ENCODE measurements at regions not wholly inside any gene's neighbourhood (a gene's known extent, or its start where the extent isn't known, plus 50 kb on each side); places are given as distances from the start of the nearest gene placed in this dataset.

GRCh38 chr6:145506136-145506535 lies 229.2 kb downstream of the EPM2A start:
- no peak for DNase-seq (ENCODE audit: low read depth in 1 of 2, low spot score in 2 of 2)
- H3K27me3 ChIP-seq (replicated peaks): no peaks in the 10 kb centered on the region
- H3K4me1 ChIP-seq (replicated peaks): no peaks in the 10 kb centered on the region
- H3K4me3 ChIP-seq: no peak overlapping the region
- no peaks in the 10 kb centered on the region for H3K36me3 ChIP-seq
- H3K9me3 ChIP-seq (replicated peaks): no peaks in the 10 kb centered on the region
- H3K27ac ChIP-seq: no peak overlapping the region

GRCh38 chr6:145506565-145506964 lies 228.8 kb downstream of the EPM2A start:
- Histone ChIP-seq H3K27ac (no peak overlapping the region), H3K4me3 (no peak overlapping the region), H3K27me3 (replicated peaks) (no peaks in the 10 kb centered on the region), H3K36me3 (no peaks in the 10 kb centered on the region), H3K4me1 (replicated peaks) (no peaks in the 10 kb centered on the region), H3K9me3 (replicated peaks) (no peaks in the 10 kb centered on the region)
- DNase-seq (ENCODE audit: low read depth in 1 of 2, low spot score in 2 of 2): no peak

DNA sequence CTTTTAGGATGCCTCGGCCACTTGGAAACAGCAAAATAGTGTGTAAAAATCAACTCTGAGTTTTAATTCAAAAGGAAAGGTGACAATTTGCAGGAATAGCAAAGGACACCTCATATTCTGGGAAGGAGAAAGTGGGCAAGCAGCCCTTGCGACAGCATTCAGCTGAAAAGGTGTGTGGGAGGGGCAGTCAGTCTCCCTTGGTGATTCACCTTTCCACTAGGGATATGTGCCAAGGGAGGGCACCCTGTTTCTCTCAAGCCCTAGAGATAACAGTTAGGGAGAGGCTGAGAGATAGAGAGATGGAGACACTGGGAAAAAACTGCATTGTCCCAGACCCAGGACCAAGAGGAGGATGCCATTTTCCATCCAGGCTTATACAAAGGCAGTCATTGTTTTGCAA lies 228.1 kb downstream of the EPM2A start:
- DNase-seq (ENCODE audit: low read depth in 1 of 2, low spot score in 2 of 2): no peak
- no peak overlapping the region for H3K27ac ChIP-seq
- H3K27me3 ChIP-seq (replicated peaks): no peaks in the 10 kb centered on the region
- H3K36me3 ChIP-seq: no peaks in the 10 kb centered on the region
- no peaks in the 10 kb centered on the region for H3K9me3 ChIP-seq (replicated peaks)
- no peaks in the 10 kb centered on the region for H3K4me1 ChIP-seq (replicated peaks)
- no peak overlapping the region for H3K4me3 ChIP-seq

DNA sequence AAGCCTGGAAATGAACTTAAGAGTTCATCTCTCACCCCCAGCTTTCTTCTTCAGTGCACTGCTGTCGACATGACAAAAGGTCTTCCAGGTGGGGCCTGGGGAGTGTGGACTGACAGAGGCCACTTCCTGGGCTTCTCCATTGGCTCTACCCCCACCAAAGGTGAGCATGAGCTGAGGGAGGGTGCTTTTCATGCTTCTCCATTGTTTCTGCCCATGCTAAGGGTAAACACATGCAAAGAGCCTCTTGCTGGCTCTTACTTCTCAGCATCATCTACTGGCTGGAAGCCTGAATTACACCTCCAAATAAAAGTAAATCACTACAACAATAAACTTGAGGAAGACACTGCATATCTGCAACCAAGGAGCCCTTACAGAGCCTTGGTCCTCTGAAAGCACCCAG lies 227.2 kb downstream of the EPM2A start:
- no peak for DNase-seq (ENCODE audit: low read depth in 1 of 2, low spot score in 2 of 2)
- Histone ChIP-seq H3K9me3 (replicated peaks) (no peaks in the 10 kb centered on the region), H3K4me3 (no peak overlapping the region), H3K36me3 (no peaks in the 10 kb centered on the region), H3K27me3 (replicated peaks) (no peaks in the 10 kb centered on the region), H3K4me1 (replicated peaks) (no peaks in the 10 kb centered on the region), H3K27ac (no peak overlapping the region)

GRCh38 chr6:145517492-145517891 lies 217.8 kb downstream of the EPM2A start:
- no peak overlapping the region for H3K4me3 ChIP-seq
- H3K9me3 ChIP-seq (replicated peaks): no peaks in the 10 kb centered on the region
- no peaks in the 10 kb centered on the region; the same call in 1 of the 2 replicates for H3K27me3 ChIP-seq (replicated peaks)
- no peak overlapping the region for H3K27ac ChIP-seq
- no peaks in the 10 kb centered on the region for H3K4me1 ChIP-seq (replicated peaks)
- no peaks in the 10 kb centered on the region for H3K36me3 ChIP-seq
- DNase-seq (ENCODE audit: low read depth in 1 of 2, low spot score in 2 of 2): no peak

- Histone ChIP-seq H3K36me3 (no peaks in the 10 kb centered on the region), H3K27me3 (replicated peaks) (no peaks in the 10 kb centered on the region; the same call in 1 of the 2 replicates), H3K27ac (no peak overlapping the region), H3K4me3 (no peak overlapping the region), H3K4me1 (replicated peaks) (no peaks in the 10 kb centered on the region), H3K9me3 (replicated peaks) (no peaks in the 10 kb centered on the region)
- DNase-seq (ENCODE audit: low read depth in 1 of 2, low spot score in 2 of 2): no peak
These were observed 210.3 kb downstream of the EPM2A start for GRCh38 chr6:145525038-145525437.

DNA sequence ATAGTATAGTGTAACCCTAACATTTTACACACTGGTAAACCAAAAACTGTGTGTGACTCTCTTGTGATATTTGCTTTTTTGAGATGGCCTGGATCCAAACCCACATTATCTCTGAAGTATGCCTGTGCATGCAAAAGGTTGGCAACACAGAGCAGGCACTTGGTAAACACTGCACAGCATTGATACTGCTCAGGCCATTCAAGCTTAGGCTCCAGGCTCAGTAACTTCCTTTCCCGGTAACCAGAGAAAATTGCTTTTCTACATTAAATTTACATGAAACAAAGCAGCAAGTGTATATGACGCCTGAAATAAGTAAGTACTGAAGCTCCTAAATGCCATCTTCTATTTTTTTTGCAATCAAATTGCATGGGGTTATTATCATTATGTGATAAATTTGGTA lies 205.7 kb downstream of the EPM2A start:
- H3K36me3 ChIP-seq: no peaks in the 10 kb centered on the region
- no peaks in the 10 kb centered on the region for H3K9me3 ChIP-seq (replicated peaks)
- no peaks in the 10 kb centered on the region for H3K27me3 ChIP-seq (replicated peaks)
- H3K27ac ChIP-seq: no peak overlapping the region
- no peak for DNase-seq (ENCODE audit: low read depth in 1 of 2, low spot score in 2 of 2)
- H3K4me3 ChIP-seq: no peak overlapping the region
- H3K4me1 ChIP-seq (replicated peaks): no peaks in the 10 kb centered on the region

DNA sequence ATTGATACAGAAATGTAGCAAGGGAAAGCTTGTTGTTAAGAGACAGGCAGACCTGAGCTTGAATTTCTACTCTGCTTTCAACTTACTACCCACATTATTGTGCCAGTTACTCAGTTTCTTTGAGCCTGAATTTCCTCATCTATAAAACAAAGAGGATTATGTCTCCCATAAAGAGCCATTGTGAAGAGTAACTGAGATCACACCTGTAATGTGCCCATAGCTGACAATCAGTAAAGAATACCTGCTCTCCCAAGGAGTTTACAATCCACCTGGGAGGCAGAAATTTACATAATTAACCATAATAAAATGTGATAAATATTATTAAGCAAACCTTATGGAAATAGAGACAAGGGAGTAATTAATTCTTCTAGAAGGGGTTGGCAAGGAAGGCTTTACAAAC lies 204.9 kb downstream of the EPM2A start:
- H3K9me3 ChIP-seq (replicated peaks): no peaks in the 10 kb centered on the region
- no peak overlapping the region for H3K4me3 ChIP-seq
- no peaks in the 10 kb centered on the region for H3K4me1 ChIP-seq (replicated peaks)
- no peak for DNase-seq (ENCODE audit: low read depth in 1 of 2, low spot score in 2 of 2)
- H3K36me3 ChIP-seq: no peaks in the 10 kb centered on the region
- H3K27ac ChIP-seq: no peak overlapping the region
- no peaks in the 10 kb centered on the region for H3K27me3 ChIP-seq (replicated peaks)

DNA sequence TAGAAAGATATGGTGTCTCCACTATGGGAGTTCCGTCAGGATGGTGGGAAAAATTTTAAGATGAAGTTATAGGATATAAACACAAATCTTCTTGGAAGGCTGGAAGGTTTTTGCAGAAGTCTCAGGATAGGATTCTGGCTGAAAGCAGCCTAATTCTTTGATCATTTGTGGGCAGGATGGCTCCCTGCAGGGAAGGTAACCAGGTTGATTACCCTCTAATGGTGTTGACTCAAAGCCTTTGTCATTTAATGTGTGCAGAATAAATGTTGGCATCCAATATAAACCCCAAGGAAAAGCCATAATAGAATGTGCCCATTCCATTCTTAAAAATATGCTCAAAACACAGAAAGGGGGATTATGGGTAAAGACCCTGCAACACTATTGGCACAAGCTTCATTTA lies 204.3 kb downstream of the EPM2A start:
- Histone ChIP-seq H3K4me1 (replicated peaks) (no peaks in the 10 kb centered on the region), H3K27ac (no peak overlapping the region), H3K9me3 (replicated peaks) (no peaks in the 10 kb centered on the region), H3K36me3 (no peaks in the 10 kb centered on the region), H3K27me3 (replicated peaks) (no peaks in the 10 kb centered on the region), H3K4me3 (no peak overlapping the region)
- no peak for DNase-seq (ENCODE audit: low read depth in 1 of 2, low spot score in 2 of 2)

GRCh38 chr6:145531822-145532221 lies 203.5 kb downstream of the EPM2A start:
- Histone ChIP-seq H3K4me3 (no peak overlapping the region), H3K36me3 (no peaks in the 10 kb centered on the region), H3K27ac (no peak overlapping the region), H3K27me3 (replicated peaks) (no peaks in the 10 kb centered on the region), H3K9me3 (replicated peaks) (no peaks in the 10 kb centered on the region), H3K4me1 (replicated peaks) (no peaks in the 10 kb centered on the region)
- no peak for DNase-seq (ENCODE audit: low read depth in 1 of 2, low spot score in 2 of 2)

GRCh38 chr6:145532361-145532760 lies 203.0 kb downstream of the EPM2A start:
- Histone ChIP-seq H3K27me3 (replicated peaks) (no peaks in the 10 kb centered on the region), H3K9me3 (replicated peaks) (no peaks in the 10 kb centered on the region), H3K4me3 (no peak overlapping the region), H3K27ac (no peak overlapping the region), H3K4me1 (replicated peaks) (no peaks in the 10 kb centered on the region), H3K36me3 (no peaks in the 10 kb centered on the region)
- DNase-seq (ENCODE audit: low read depth in 1 of 2, low spot score in 2 of 2): no peak

DNA sequence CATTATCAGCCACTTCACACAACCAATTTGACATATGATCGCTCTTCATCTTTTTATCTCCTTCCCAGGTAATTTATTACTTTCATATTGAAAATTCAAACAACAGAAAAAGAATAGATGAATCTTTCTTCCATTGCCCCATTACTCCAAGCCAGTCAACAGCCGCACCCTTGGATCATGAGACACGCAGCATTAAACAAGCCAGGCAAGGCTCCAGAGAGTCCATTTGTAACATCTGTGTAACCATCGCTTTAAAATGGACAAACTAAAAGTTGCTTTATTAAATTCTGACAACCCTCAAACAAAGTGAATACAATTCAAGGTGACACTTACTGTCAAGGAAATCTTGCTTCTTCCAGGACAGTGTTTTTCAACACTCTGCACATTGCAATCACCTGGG lies 200.3 kb downstream of the EPM2A start:
- Histone ChIP-seq H3K4me1 (replicated peaks) (no peaks in the 10 kb centered on the region), H3K27me3 (replicated peaks) (no peaks in the 10 kb centered on the region), H3K36me3 (no peaks in the 10 kb centered on the region), H3K4me3 (no peak overlapping the region), H3K9me3 (replicated peaks) (no peaks in the 10 kb centered on the region), H3K27ac (no peak overlapping the region)
- DNase-seq (ENCODE audit: low read depth in 1 of 2, low spot score in 2 of 2): no peak

GRCh38 chr6:145538989-145539388 lies 196.3 kb downstream of the EPM2A start:
- H3K27me3 ChIP-seq (replicated peaks): no peaks in the 10 kb centered on the region
- no peak for DNase-seq (ENCODE audit: low read depth in 1 of 2, low spot score in 2 of 2)

GRCh38 chr6:145539831-145540230 lies 195.5 kb downstream of the EPM2A start:
- Histone ChIP-seq H3K27ac (no peak overlapping the region), H3K4me1 (replicated peaks) (no peaks in the 10 kb centered on the region), H3K36me3 (no peaks in the 10 kb centered on the region), H3K9me3 (replicated peaks) (no peaks in the 10 kb centered on the region), H3K4me3 (no peak overlapping the region), H3K27me3 (replicated peaks) (no peaks in the 10 kb centered on the region)
- DNase-seq (ENCODE audit: low read depth in 1 of 2, low spot score in 2 of 2): no peak

More at GRCh38 chr6:145538989-145539388, 196.3 kb downstream of the EPM2A start:
- Histone ChIP-seq H3K36me3 (no peaks in the 10 kb centered on the region), H3K4me3 (no peak overlapping the region), H3K27ac (no peak overlapping the region), H3K9me3 (replicated peaks) (no peaks in the 10 kb centered on the region), H3K4me1 (replicated peaks) (no peaks in the 10 kb centered on the region)

GRCh38 chr6:145540741-145541140 lies 194.6 kb downstream of the EPM2A start:
- no peaks in the 10 kb centered on the region for H3K9me3 ChIP-seq (replicated peaks)
- DNase-seq (ENCODE audit: low read depth in 1 of 2, low spot score in 2 of 2): no peak
- no peak overlapping the region for H3K27ac ChIP-seq
- H3K4me1 ChIP-seq (replicated peaks): no peaks in the 10 kb centered on the region
- H3K4me3 ChIP-seq: no peak overlapping the region
- H3K36me3 ChIP-seq: no peaks in the 10 kb centered on the region
- H3K27me3 ChIP-seq (replicated peaks): no peaks in the 10 kb centered on the region

Measured in SJSA1 (cell line).